Vagina (tissue), 2 donors: ENCODE measurements at regions not wholly inside any gene's neighbourhood (a gene's known extent, or its start where the extent isn't known, plus 50 kb on each side); places are given as distances from the start of the nearest gene placed in this dataset.

ENCODE experiments used
- POLR2A ChIP-seq, 2 donors: fragments of 450-650 bp; IDR thresholded peaks; one replicate each; pipeline ENCODE4 v1.6.1; 2017; ENCODE audit warnings: antibody characterized with exemption in 2 of 2, mild to moderate bottlenecking in 2 of 2, moderate library complexity in 2 of 2
- TF ChIP-seq, protein P1 (sequence below), 3 experiments: fragments of 450-650 bp in 2 of 3; fragments of 200-600 bp in 1 of 3; sonication (generic) in 1 of 3; IDR thresholded peaks; one replicate each; pipeline ENCODE4 v1.5.1; 2017 to 2019; ENCODE audit warnings: antibody characterized with exemption in 3 of 3, mild to moderate bottlenecking in 2 of 3, moderate library complexity in 2 of 3

DNA sequence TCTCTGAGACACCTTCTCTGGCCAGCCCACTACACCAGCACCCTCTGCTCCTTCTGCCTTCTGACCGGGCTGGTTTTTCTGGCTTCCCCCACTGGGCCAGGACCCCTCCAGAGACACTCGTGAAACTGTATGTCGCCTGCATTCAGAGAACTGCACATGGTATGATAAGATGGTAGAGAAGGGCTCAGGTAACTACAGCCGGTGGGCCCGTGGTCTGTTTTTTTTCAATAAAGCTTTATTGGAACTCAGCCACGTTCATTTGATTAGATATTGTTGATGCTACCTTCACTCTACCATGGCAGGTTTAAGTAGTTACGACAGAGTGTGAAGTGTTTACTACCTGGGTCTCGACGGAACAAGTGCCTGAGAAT lies 514.0 kb downstream of the TBC1D22A start:
- TF ChIP-seq, protein P1, sequence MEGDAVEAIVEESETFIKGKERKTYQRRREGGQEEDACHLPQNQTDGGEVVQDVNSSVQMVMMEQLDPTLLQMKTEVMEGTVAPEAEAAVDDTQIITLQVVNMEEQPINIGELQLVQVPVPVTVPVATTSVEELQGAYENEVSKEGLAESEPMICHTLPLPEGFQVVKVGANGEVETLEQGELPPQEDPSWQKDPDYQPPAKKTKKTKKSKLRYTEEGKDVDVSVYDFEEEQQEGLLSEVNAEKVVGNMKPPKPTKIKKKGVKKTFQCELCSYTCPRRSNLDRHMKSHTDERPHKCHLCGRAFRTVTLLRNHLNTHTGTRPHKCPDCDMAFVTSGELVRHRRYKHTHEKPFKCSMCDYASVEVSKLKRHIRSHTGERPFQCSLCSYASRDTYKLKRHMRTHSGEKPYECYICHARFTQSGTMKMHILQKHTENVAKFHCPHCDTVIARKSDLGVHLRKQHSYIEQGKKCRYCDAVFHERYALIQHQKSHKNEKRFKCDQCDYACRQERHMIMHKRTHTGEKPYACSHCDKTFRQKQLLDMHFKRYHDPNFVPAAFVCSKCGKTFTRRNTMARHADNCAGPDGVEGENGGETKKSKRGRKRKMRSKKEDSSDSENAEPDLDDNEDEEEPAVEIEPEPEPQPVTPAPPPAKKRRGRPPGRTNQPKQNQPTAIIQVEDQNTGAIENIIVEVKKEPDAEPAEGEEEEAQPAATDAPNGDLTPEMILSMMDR (IDR thresholded peaks at IDR 0.05) = no peak
- no peak for TF ChIP-seq POLR2A (IDR thresholded peaks at IDR 0.05)
